Anterior cingulate cortex (tissue), 58 donors: ENCODE measurements at regions not wholly inside any gene's neighbourhood (a gene's known extent, or its start where the extent isn't known, plus 50 kb on each side); places are given as distances from the start of the nearest gene placed in this dataset.
"Not testable (repeated sequence)": the region's sequence is repeated elsewhere in the genome, so short reads cannot be mapped to it uniquely, and the experiment has no call there.

ENCODE experiments used
- DNase-seq, 58 donors: peaks; one replicate each; lab custom pipeline; 2025; lab: John Stamatoyannopoulos, UW

GRCh38 chr7:42726066-42726785 is 185.6 kb downstream of the C7orf25 start:
- DNase-seq, result no peak

- no peak for DNase-seq
Measured at GRCh38 chr7:42722716-42723115, 189.2 kb downstream of the C7orf25 start.

- no peak for DNase-seq
Measured at GRCh38 chr7:42722198-42722597, 189.7 kb downstream of the C7orf25 start.

GRCh38 chr7:42720991-42721796 is 190.7 kb downstream of the C7orf25 start:
- DNase-seq, result no peak

GRCh38 chr7:42720012-42720411 is 191.9 kb downstream of the C7orf25 start:
- no peak for DNase-seq

- not testable (repeated sequence) for DNase-seq
Measured at GRCh38 chr7:42718466-42718865, 193.4 kb downstream of the C7orf25 start.

GRCh38 chr7:42714356-42714755 is 197.5 kb downstream of the C7orf25 start:
- no peak for DNase-seq

- DNase-seq, result no peak
Measured at GRCh38 chr7:42709284-42709683, 202.6 kb downstream of the C7orf25 start.

- no peak for DNase-seq
Measured at GRCh38 chr7:42704710-42705109, 207.2 kb downstream of the C7orf25 start.

GRCh38 chr7:42702647-42703046 is 209.2 kb downstream of the C7orf25 start:
- no peak for DNase-seq

- no peak for DNase-seq
Measured at GRCh38 chr7:42700406-42701327, 211.2 kb downstream of the C7orf25 start.

- DNase-seq, result no peak
Measured at GRCh38 chr7:42699380-42700178, 212.3 kb downstream of the C7orf25 start.

GRCh38 chr7:42698600-42699374 is 213.1 kb downstream of the C7orf25 start:
- DNase-seq, result no peak

GRCh38 chr7:42694894-42695507 is 216.9 kb downstream of the C7orf25 start:
- DNase-seq, result no peak

- DNase-seq, result no peak
Measured at GRCh38 chr7:42693722-42694121, 218.1 kb downstream of the C7orf25 start.

GRCh38 chr7:42692621-42693020 is 219.2 kb downstream of the C7orf25 start:
- DNase-seq, result no peak

GRCh38 chr7:42690794-42691639 is 220.9 kb downstream of the C7orf25 start:
- peak in 2 of 58 donors; percentile 0 to 2 for DNase-seq

- no peak for DNase-seq
Measured at GRCh38 chr7:42689626-42690025, 222.2 kb downstream of the C7orf25 start.
